ENCODE measurements at regions not wholly inside any gene's neighbourhood (a gene's known extent, or its start where the extent isn't known, plus 50 kb on each side); places are given as distances from the start of the nearest gene placed in this dataset.

DNA sequence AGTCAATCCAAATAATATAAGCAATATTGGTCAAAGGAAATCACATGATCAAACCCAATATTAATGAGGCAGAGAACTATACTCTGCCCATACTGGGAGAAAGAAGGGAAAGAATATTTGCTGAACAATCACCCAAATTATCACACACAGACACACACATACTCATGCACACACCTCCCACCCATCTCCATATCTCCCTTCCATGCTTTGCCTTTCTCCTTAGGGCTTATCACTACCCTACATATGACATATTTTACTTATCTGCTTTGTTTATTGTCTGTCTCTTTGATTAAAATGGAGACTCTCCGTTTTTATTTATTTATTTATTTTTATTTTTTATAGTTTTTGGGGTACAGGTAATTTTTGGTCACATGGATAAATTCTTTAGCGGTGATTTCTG lies 112.9 kb upstream of the NHS start:
- H3K4me1 ChIP-seq (ENCODE audit: control insufficient read depth, extremely low read depth, insufficient read depth, low read length) = no peaks in the 10 kb centered on the region
- H3K9me3 ChIP-seq (ENCODE audit: control insufficient read depth, low read depth, low read length) = no peaks in the 10 kb centered on the region
- no peaks in the 10 kb centered on the region for H4K20me1 ChIP-seq (ENCODE audit: control insufficient read depth, extremely low read depth, insufficient read depth, low read length)
- H3K27ac ChIP-seq (ENCODE audit: control insufficient read depth, insufficient read depth, low read length) = no peak overlapping the region
- H3K27me3 ChIP-seq (ENCODE audit: control insufficient read depth, extremely low read depth, insufficient read depth, low read length) = no peaks in the 10 kb centered on the region
- no peak overlapping the region for H3K4me2 ChIP-seq (ENCODE audit: control insufficient read depth, extremely low read depth, insufficient read depth, low read depth, low read length)
- no peaks in the 10 kb centered on the region for H3K9me1 ChIP-seq (ENCODE audit: control insufficient read depth, extremely low read depth, insufficient read depth, low read length)
- H3K36me3 ChIP-seq (ENCODE audit: control insufficient read depth in 2 of 2, extremely low read depth in 1 of 2, insufficient read depth in 2 of 2, low read length in 2 of 2) = no peaks in the 10 kb centered on the region
- no peak for DNase-seq (ENCODE audit: low read depth, low spot score)
- no peak for TF ChIP-seq EZH2 (IDR thresholded peaks at IDR 0.05; ENCODE audit: low read length)
- TF ChIP-seq, protein P1, sequence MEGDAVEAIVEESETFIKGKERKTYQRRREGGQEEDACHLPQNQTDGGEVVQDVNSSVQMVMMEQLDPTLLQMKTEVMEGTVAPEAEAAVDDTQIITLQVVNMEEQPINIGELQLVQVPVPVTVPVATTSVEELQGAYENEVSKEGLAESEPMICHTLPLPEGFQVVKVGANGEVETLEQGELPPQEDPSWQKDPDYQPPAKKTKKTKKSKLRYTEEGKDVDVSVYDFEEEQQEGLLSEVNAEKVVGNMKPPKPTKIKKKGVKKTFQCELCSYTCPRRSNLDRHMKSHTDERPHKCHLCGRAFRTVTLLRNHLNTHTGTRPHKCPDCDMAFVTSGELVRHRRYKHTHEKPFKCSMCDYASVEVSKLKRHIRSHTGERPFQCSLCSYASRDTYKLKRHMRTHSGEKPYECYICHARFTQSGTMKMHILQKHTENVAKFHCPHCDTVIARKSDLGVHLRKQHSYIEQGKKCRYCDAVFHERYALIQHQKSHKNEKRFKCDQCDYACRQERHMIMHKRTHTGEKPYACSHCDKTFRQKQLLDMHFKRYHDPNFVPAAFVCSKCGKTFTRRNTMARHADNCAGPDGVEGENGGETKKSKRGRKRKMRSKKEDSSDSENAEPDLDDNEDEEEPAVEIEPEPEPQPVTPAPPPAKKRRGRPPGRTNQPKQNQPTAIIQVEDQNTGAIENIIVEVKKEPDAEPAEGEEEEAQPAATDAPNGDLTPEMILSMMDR (optimal IDR thresholded peaks at IDR 0.05 in 1 of 3, IDR thresholded peaks at IDR 0.05 in 1 of 3, conservative IDR thresholded peaks at IDR 0.05 in 1 of 3; ENCODE audit: extremely low read depth in 1 of 3, insufficient read depth in 2 of 3, low read length in 3 of 3) = no peak
- no peak overlapping the region for H2AFZ ChIP-seq (ENCODE audit: control insufficient read depth, low read length)
- no peak overlapping the region for H3K9ac ChIP-seq (ENCODE audit: control insufficient read depth, extremely low read depth, insufficient read depth, low read length)
- FAIRE-seq = no peak
- no peak overlapping the region for H3K4me3 ChIP-seq (ENCODE audit: control insufficient read depth in 2 of 3, extremely low read depth in 1 of 3, insufficient read depth in 2 of 3, low read depth in 1 of 3, low read length in 3 of 3)
- H3K79me2 ChIP-seq (ENCODE audit: control insufficient read depth, insufficient read depth, low read length) = no peaks in the 10 kb centered on the region
- dilution Hi-C loops (cut with MboI; ENCODE audit: extremely low pct_ligation_motif_present, low sequenced_read_pairs) = no loop called here

DNA sequence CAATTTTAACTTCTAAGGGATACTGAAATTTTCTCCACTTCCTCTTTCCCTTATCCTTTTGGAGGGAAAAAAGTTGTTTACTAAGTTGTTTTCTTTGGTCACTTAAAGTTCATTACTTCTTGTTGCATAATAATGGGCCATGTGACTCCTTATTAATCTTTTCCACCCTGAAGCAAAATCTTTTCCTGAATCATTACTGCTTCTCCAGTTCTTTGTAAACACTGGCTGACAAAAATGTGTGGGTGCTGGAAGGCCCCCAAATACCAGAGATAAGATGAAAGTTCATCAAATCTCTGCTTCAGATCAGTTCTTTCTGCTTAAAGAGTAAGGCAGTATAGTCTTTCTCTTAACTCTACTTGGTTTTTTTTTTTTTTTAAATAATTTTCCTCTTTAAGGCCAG lies 108.9 kb upstream of the NHS start:
- TF ChIP-seq EZH2 (IDR thresholded peaks at IDR 0.05; ENCODE audit: low read length) = no peak
- TF ChIP-seq, protein P1 (optimal IDR thresholded peaks at IDR 0.05 in 1 of 3, IDR thresholded peaks at IDR 0.05 in 1 of 3, conservative IDR thresholded peaks at IDR 0.05 in 1 of 3; ENCODE audit: extremely low read depth in 1 of 3, insufficient read depth in 2 of 3, low read length in 3 of 3) = no peak
- no peak overlapping the region for H3K4me2 ChIP-seq (ENCODE audit: control insufficient read depth, extremely low read depth, insufficient read depth, low read depth, low read length)
- no peaks in the 10 kb centered on the region for H4K20me1 ChIP-seq (ENCODE audit: control insufficient read depth, extremely low read depth, insufficient read depth, low read length)
- H3K27ac ChIP-seq (ENCODE audit: control insufficient read depth, insufficient read depth, low read length) = no peak overlapping the region
- no peak overlapping the region for H2AFZ ChIP-seq (ENCODE audit: control insufficient read depth, low read length)
- no peaks in the 10 kb centered on the region for H3K4me1 ChIP-seq (ENCODE audit: control insufficient read depth, extremely low read depth, insufficient read depth, low read length)
- H3K9ac ChIP-seq (ENCODE audit: control insufficient read depth, extremely low read depth, insufficient read depth, low read length) = no peak overlapping the region
- no peaks in the 10 kb centered on the region for H3K79me2 ChIP-seq (ENCODE audit: control insufficient read depth, insufficient read depth, low read length)
- no peak overlapping the region for H3K4me3 ChIP-seq (ENCODE audit: control insufficient read depth in 2 of 3, extremely low read depth in 1 of 3, insufficient read depth in 2 of 3, low read depth in 1 of 3, low read length in 3 of 3)
- H3K9me1 ChIP-seq (ENCODE audit: control insufficient read depth, extremely low read depth, insufficient read depth, low read length) = no peaks in the 10 kb centered on the region
- DNase-seq (ENCODE audit: low read depth, low spot score) (no peak), FAIRE-seq (no peak)
- H3K27me3 ChIP-seq (ENCODE audit: control insufficient read depth, extremely low read depth, insufficient read depth, low read length) = no peaks in the 10 kb centered on the region
- no peaks in the 10 kb centered on the region for H3K9me3 ChIP-seq (ENCODE audit: control insufficient read depth, low read depth, low read length)
- dilution Hi-C loops (cut with MboI; ENCODE audit: extremely low pct_ligation_motif_present, low sequenced_read_pairs) = no loop called here
- no peaks in the 10 kb centered on the region for H3K36me3 ChIP-seq (ENCODE audit: control insufficient read depth in 2 of 2, extremely low read depth in 1 of 2, insufficient read depth in 2 of 2, low read length in 2 of 2)
